ENCODE measurements at regions not wholly inside any gene's neighbourhood (a gene's known extent, or its start where the extent isn't known, plus 50 kb on each side); places are given as distances from the start of the nearest gene placed in this dataset.

DNA sequence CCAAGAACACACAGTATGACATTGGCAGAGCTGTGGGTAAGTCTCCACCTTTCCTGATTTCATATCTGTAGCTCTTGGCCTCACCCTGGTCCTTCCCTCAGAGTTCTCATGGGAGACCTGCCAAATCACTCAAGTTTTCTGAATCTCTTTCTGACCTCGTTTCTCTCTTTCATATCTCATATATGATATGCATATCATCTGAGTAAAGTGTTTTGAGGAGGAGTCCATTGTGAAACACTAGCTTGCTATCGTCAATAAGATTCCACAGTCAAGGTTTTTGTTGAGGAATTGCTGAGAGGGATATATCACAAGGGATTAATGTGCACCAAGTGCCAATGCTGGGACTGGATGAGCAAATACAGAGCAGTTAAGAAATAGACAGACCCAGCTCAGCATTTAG, 739.2 kb downstream of the BRINP1 start:
- H3K27me3 ChIP-seq (replicated peaks) = no peaks in the 10 kb centered on the region
- H3K27ac ChIP-seq = no peak overlapping the region
- DNase-seq = no peak
- TF ChIP-seq, protein P1, sequence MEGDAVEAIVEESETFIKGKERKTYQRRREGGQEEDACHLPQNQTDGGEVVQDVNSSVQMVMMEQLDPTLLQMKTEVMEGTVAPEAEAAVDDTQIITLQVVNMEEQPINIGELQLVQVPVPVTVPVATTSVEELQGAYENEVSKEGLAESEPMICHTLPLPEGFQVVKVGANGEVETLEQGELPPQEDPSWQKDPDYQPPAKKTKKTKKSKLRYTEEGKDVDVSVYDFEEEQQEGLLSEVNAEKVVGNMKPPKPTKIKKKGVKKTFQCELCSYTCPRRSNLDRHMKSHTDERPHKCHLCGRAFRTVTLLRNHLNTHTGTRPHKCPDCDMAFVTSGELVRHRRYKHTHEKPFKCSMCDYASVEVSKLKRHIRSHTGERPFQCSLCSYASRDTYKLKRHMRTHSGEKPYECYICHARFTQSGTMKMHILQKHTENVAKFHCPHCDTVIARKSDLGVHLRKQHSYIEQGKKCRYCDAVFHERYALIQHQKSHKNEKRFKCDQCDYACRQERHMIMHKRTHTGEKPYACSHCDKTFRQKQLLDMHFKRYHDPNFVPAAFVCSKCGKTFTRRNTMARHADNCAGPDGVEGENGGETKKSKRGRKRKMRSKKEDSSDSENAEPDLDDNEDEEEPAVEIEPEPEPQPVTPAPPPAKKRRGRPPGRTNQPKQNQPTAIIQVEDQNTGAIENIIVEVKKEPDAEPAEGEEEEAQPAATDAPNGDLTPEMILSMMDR (IDR thresholded peaks at IDR 0.05; ENCODE audit: low read depth, low read length, missing control alignments) = no peak
- no peak overlapping the region for H3K4me3 ChIP-seq (ENCODE audit: low read depth, low read length)
- H3K36me3 ChIP-seq (replicated peaks) = no peaks in the 10 kb centered on the region
- in situ Hi-C loops (cut with HindIII; ENCODE audit: low pct_ligation_motif_present, low sequenced_read_pairs) = no loop called here

DNA sequence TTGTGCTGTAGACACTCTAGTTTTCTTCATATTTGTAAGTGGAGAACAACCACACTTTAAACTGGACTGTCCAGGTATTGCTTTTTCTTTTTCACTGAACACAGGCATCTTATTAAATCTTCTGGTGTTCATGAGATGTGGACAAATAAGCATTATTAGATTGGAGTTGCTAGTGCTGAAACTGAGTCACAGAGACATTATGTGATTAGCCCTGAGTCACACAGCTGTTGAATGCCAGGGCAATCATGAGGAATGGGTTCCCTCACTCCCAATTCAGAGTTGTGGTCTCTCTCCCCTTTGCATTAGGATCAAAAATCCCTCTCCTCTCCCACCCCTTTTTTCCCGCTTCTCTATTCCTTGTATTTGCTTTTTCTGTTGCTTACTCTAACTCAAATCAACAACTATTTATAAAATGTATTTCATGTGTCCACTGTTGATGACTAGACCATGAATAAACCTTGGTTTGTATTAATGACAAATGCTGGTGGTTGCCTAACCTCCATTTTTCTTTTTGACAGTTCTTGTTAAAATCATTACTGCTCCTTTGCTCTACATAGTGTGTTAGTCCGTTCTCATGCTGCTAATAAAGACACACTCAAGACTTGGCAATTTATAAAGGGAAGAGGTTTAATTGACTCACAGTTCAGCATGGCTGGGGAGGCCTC, 738.2 kb downstream of the BRINP1 start:
- Histone ChIP-seq H3K4me3 (ENCODE audit: low read depth, low read length) (no peak overlapping the region), H3K27me3 (replicated peaks) (no peaks in the 10 kb centered on the region), H3K36me3 (replicated peaks) (no peaks in the 10 kb centered on the region), H3K27ac (no peak overlapping the region)
- in situ Hi-C loops (cut with HindIII; ENCODE audit: low pct_ligation_motif_present, low sequenced_read_pairs) = no loop called here
- DNase-seq = no peak
- TF ChIP-seq, protein P1 (IDR thresholded peaks at IDR 0.05; ENCODE audit: low read depth, low read length, missing control alignments) = no peak

DNA sequence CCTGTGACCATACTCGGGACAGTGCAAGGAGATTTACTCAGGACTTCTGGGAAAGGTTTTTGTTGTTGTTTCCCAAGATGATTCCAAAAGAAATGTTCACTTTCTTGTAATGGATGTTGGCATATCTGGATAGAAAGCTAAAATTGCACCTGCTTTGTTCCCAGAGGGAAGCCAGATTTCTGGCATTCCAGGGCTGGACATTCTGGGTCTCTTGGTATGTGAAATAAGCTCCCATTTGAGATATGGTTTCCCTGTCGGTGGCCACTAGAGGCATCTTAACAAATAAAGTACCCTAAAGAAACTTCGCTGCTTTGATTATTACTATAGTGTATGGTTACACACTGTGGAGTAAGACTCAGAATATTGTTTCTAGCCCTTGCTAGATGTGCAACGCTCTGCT, 737.3 kb downstream of the BRINP1 start:
- in situ Hi-C loops (cut with HindIII; ENCODE audit: low pct_ligation_motif_present, low sequenced_read_pairs) = no loop called here
- DNase-seq = no peak
- H3K27ac ChIP-seq = no peak overlapping the region

DNA sequence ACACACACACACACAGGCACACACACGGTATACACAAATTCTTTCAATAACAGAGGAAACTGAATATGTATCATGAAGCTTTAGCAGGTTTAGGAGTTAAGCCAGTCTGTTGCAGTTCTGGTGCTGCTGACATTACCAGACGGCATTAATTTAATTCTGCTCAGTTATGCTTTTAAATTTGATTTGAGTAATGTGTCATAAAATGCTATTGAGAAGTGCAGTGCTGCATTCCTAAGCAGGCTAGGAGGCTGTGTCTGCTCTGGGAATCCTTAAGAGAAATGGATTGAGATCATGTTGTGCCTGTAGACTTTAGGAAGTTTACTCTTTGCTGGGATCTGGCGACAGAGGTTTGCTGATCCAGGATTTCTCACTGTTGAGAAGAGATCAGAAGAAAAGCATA, 733.8 kb downstream of the BRINP1 start:
- Histone ChIP-seq H3K27me3 (replicated peaks) (no peaks in the 10 kb centered on the region), H3K4me3 (ENCODE audit: low read depth, low read length) (no peak overlapping the region), H3K36me3 (replicated peaks) (no peaks in the 10 kb centered on the region), H3K27ac (no peak overlapping the region)
- TF ChIP-seq, protein P1 (IDR thresholded peaks at IDR 0.05; ENCODE audit: low read depth, low read length, missing control alignments) = no peak
- in situ Hi-C loops (cut with HindIII; ENCODE audit: low pct_ligation_motif_present, low sequenced_read_pairs) = no loop called here
- no peak for DNase-seq

More for the DNA sequence above, 737.3 kb downstream of the BRINP1 start:
- no peak overlapping the region for H3K4me3 ChIP-seq (ENCODE audit: low read depth, low read length)
- H3K36me3 ChIP-seq (replicated peaks) = no peaks in the 10 kb centered on the region
- TF ChIP-seq, protein P1 (IDR thresholded peaks at IDR 0.05; ENCODE audit: low read depth, low read length, missing control alignments) = peak; percentile 8
- no peaks in the 10 kb centered on the region for H3K27me3 ChIP-seq (replicated peaks)

DNA sequence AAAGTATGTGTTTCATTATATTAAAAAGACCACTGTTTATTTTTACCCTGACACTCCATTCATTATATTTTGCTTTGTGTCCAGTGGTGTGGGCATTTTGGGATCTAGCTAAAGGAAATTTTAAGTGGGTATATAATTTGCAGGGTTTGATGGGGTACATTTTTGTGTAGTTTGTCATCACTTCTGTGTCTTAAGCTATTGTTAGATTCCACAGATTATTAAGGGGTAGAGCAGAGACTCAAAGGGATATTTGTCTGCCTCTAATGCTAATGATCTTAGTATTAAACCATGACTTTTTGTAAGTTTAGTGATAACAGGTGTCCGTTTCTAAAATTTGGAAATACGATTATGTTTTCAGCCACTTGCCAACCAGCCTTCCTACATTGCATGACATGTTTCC, 731.6 kb downstream of the BRINP1 start:
- H3K4me3 ChIP-seq (ENCODE audit: low read depth, low read length) = no peak overlapping the region
- no peaks in the 10 kb centered on the region for H3K27me3 ChIP-seq (replicated peaks)
- H3K36me3 ChIP-seq (replicated peaks) = no peaks in the 10 kb centered on the region
- TF ChIP-seq, protein P1 (IDR thresholded peaks at IDR 0.05; ENCODE audit: low read depth, low read length, missing control alignments) = no peak
- no peak for DNase-seq
- H3K27ac ChIP-seq = no peak overlapping the region
- in situ Hi-C loops (cut with HindIII; ENCODE audit: low pct_ligation_motif_present, low sequenced_read_pairs) = no loop called here
